Hematopoietic multipotent progenitor cell treated with erythropoietin and hydrocortisone succinate and interleukin-3 and kit ligand, for 4 days (in vitro differentiated cells): ENCODE measurements at regions not wholly inside any gene's neighbourhood (a gene's known extent, or its start where the extent isn't known, plus 50 kb on each side); places are given as distances from the start of the nearest gene placed in this dataset.

Source experiments
- DNase-seq: peaks from one replicate; pipeline ENCODE4 v3.0.0-alpha.2; 2015

DNA sequence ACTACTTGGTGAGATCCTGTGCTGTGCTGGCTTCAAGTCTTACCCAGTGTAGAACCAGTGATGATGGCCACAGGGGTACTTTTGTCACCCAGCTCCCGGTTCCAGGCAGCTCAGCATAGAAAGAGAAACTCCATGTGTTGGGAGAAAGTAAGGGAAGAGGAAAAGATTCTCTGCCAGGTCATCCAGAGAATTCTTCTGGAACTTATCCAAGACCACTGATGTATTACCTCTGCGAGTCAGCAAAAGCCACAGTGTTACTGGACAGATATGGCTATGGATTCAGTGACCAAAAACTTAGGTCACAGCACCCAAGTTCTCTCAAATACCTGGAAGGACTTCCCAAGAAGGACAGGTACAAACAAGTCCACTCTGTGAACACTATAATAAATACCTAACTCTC is 399.5 kb upstream of the MIR17HG start:
- no peak for DNase-seq

DNA sequence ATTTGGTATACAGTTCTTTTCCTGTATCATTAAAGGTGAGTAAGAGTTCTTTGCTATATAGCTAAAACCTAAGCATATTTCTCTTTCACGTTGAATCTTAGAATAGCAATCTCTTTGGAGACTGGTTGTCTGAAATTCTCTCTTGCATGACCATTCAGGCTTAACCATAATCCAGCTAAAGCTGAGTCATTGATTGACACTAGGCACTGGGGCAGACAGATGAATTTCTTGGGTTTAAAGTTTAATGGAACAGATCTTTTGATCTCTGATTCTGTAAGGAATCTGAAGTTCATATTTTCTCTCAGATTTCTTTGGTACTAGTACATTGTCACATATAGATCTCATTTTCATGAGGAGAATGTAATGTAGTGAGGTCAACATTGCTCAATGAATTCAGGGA is 397.3 kb upstream of the MIR17HG start:
- DNase-seq, result no peak

DNA sequence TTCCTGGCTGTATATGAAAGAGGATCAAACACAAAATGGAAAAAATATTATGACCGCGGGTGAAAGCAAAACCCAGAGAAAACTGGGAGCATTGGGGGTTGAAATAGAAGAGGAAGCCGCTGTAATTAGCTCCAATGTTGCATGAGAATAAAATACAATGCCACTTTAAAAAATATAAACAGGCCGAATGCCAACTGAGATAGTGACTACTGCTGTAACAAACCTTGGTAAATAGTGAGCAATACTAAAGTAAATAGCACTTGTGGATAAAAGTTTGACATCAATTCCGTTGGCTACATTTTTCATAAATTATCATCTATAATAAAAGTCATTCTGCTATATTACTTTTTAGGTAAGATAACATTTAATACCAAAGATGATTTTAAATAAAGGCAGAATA is 395.8 kb upstream of the MIR17HG start:
- DNase-seq, result no peak

DNA sequence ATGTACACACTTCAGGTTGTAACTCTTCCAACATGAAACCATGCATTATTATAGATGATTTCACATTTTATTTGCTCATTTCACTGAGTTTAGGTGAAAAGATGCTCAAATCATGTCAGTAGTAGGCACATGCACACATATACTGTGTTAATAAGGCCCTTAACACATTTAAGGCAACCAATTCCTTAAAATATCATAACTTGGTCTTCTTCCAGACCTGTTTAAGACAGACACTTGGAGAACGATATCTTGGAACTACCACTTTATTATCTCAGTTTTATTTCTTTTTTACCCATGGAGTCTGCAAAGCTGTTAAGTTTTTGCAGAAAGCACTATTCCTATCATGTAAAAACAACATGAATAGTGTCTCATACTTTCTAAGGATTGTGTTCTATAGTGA is 395.2 kb upstream of the MIR17HG start:
- DNase-seq, result no peak

DNA sequence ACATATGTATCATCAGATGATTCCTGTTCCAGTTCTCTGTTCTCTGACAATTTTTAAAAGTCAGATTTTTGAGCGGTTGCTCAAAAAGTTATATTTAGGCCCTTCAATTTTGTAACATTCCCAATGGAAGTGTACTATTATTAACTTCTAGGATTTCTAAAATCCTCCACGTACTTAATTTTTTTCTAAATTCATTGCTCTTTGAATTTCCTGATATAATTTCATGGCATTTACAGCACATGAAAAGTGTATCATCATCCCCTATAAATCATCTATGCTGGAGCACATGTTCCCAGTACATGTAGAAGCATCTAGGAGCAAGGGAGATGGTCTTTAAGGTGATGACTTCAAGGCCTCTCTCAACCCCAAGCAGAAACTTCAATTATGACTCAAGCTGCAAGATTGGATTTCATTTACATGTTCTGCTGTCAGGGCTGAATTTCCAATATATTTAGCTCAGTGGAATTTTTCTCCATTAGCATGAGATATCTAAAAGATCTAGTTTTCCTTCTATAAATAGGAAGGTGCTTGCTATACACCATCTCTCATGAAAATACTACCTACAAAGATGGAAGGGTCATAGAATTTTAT is 392.8 kb upstream of the MIR17HG start:
- no peak for DNase-seq

DNA sequence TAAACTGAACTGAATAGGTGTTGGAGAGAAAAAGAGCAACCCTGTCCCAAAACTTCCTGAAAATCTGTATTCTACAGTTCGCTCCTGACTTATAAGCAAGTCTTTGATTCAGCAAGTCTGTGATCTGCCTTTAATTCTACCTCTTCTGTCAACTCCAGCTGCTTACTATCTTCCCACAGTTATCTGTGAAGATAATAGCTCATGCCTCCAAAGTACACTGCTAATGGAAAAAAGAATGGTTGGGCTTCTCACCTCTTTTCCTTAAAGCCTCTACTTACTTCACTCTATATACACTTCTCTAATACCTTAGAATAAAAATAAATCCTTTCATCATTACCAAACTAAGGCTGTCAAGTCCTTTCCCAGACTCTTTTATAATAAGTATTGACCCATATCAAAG is 391.5 kb upstream of the MIR17HG start:
- DNase-seq, result no peak

DNA sequence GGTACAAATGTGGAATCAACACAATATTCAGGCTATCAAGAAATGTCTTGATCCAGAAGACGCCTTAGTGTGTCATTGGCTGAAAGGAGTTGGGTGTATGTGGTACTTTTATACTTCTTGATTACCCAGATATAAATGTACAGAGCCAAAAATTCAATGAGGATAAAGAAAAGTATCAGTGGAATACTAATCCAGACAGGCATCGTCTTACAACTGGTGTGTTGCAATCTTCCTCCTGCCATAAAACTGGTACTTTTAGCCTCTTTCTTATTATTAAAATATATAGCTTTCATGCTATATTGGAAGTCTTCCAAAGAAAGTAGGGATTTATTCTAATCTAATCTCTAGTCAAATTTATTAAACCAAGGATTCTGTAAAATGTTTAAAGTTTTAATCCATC is 388.6 kb upstream of the MIR17HG start:
- no peak for DNase-seq

DNA sequence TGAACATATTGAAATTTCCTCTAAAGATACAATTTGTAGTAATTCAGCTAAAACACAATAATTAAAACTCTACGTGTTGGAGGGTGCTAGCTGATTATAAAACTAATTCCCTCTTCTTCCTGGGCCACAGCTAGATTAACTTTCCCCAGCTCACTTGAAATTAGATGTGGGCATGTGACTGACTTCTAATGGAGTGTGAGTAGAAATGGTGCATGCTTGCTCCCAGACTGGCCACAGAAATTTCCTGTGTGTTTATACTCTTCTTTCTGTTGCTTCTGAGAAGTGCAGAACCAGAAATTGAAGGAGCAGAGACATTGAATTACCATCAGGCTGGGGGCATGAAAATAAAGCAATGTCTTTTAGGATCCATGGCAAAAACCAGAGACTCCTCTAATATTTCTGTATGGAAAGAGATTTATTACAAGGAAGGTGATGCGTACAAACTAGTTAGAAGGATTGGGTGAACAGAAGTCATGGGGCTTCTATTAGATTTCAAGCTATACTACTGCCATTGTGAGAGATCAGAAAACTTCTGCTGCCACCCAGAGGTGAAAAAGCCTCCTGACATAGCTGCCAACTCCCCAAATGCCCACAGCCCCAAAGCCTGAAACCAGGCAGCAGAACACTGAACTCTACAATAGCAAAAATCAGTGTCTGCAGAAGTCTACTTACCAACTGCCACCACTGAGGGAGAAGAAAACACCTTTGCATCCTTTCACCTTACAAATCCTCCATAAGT is 379.2 kb upstream of the MIR17HG start:
- DNase-seq, result peak; percentile 58

DNA sequence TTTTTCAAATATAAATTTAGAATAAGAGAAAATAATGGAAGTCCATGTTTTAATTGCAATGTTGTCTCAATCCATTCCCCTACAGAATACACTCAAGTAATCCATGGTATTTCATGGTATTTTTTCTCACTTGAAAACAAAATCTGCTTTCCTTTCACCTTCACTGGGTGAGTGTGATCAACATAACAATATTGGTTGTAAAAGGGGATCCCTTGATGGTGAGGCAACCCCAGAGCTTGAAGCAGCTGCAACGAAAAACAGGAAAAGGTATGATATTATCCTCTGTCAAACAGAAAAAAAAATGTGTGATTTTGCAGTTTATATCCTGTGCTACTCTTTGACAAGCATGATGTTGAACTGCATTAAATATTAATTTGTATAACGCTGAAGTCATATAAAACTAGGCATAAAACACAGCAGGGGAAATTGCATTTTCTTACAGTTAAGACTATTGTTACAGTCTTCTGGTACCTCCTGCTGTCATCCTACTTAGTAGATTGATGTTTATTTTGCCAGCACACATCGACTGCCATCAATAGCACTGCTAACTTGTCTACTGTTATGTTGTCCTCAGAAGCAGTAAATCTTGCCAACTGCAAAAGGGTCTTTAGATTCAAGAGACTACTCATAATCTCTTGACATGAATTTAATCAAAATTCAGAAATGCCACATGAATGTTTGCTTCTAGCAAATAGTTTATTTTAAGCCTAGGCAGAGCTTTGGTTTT is 373.1 kb upstream of the MIR17HG start:
- DNase-seq, result no peak

DNA sequence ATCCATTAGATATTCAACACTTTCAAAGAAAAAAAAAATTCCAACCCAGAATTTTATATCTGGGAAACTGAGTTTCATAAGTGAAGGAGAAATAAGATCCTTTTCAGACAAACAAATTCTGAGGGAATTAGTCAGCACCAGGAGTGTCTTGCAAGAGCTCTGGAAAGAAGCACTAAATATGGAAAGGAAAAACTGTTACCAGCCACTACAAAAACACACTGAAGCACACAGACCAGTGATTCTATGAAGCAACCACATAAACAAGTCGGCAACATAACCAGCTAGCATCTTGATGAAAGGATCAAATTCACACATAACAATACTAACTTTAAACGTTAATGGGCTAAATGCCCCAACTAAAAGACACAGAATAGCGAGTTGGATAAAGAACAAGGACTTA is 368.4 kb upstream of the MIR17HG start:
- no peak for DNase-seq

DNA sequence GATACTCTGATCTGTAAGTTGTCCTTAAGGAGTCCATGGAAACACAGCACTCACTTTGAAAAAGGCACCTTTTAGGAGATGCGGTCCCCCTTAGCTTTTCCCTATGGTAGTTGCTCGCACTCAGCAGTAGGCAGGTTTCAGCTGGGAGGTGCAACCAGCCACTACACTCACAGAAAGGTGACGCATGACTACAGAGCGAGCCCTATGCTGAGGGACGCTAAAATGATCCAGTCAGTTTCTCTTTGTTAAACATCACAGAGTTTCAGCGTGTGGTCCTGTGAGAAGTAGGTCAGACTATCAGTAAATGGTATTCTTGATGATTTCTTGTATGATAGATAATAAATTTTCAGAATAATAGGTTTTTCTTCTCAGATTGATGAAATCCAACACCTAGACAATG is 362.7 kb upstream of the MIR17HG start:
- no peak for DNase-seq

DNA sequence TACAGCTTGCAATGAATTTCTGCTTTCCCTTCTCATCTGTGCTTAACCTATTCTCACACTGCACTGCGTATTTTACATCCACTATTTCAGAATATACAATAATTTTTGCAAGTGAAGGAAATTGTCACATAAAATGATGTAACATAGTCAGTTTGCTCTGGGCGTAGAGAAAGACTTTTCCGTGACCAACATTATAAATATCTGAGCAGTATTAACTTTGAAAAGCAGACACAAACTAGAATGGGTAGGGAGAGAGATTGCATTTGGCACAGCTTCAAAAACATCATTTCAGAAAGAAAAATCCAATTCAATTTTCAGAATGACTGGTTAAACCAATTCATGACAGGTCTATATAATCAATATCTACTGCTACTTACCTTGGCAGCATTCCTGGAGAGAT is 352.5 kb upstream of the MIR17HG start:
- no peak for DNase-seq

DNA sequence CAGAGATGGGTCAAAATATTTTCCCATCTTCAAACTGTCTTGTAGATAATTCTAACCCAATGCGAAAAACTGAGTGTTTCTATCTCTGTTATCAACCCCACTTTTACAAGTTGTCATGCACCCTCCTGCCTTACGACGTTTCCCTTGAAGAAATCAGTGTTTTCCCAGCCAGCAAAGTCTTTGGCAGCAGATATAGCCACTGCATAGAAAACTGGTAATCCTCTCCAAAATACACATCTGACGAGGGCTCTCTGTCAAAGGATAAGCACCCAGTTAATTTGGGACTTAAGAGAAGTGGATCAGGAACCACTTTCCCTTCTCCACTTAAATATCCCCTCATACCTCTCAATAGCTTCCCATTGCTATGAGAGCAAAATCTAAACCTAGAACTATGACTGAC is 351.9 kb upstream of the MIR17HG start:
- no peak for DNase-seq

DNA sequence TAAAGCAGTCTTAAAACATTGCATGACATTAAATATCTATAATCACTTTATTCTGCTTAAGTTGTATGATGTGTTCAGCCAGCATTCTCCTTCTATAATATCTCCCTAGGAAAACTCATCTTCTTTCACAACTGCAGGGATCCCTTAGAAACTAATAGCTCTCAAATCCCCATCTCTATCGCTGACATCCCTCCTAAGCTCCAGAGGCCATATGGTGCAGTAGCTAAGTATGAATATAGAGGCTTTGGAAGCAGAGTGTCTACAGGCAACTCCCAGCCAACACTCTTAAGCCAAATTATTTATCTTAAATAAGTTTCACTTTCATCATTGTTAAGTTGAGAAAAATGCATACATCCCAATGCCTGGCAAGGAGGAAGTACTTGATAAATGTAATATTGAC is 349.5 kb upstream of the MIR17HG start:
- no peak for DNase-seq

DNA sequence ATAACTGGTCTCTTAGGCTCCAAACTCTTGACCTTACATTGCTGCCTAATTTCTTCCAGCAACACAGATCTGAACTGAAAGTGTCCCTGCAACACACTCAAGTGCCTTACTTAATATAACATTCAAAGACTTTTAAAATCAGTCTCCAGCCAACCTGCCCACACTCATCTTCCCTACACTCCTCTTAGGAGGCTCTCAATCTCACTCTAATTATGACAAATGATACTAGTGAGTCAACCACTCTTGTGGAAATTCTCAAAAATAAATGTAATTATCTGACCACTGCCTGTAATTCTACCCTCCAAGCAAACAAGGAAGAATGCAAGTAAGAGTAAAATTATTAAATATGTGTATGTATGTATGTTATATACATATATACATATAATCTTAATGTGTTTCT is 348.1 kb upstream of the MIR17HG start:
- no peak for DNase-seq

DNA sequence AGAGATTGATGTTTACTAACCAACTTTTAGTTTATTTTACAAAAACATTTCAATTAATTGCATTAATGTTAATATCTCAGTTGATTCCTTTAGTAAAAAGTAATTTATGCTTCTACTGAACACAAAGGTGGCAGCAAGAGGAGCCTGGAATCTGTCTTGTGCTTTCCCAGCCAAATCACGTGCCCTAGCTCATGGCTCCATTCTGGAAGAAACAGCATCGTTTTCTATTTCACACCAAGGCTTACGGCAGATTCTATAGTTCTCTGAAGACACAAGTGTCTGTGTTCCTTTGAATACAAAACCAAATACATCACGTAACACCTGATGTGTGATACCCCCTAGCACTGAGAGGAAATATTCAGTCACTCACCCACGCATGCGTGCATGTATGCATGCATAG is 346.1 kb upstream of the MIR17HG start:
- DNase-seq, result no peak

DNA sequence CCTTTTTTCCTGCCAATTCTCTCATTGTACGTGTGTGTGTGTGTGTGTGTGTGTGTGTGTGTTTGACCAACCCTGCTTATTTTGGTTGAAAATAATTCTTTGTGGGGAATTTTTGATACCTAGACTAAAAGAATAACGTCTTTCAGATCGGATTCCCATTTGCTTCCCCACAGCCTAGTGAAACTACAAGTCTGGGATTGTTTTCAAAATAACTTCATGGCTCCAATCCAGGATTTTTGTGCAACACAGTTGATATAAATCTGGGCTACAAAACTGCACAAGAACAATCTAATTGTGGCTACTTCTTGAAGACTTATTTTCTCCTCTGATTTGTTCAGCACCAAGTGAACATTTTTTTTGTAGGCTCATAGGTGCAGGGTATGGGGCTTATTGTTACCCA is 332.8 kb upstream of the MIR17HG start:
- no peak for DNase-seq

DNA sequence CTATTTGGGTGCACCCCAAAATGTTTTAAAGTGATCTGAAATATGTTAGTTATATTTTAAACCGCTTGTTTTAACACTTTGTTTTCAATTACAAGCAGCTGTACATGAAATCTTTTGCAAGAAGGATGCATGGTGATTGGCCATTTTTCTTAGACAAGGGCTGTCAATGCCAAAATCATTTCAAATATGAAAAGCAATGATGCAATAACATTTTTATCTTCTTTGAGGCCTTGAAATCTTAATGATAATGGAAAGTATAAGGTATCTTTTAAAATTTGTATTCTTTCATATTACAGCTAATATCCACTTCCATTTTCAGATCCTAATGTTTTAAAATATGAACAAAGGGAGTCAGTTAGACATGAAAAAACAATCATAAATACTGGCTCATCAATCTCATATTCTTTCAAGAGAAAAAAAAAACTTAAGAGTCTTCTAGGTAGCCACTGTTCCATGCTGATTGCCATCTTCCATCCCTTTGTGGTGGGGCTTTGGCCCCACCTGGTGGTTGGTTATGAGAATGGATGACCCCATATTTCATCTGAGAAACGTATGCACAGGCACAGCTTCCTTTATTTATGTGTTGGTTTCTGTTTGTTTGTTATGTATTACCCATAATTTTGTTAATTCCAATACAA is 330.3 kb upstream of the MIR17HG start:
- peak; percentile 82 for DNase-seq

DNA sequence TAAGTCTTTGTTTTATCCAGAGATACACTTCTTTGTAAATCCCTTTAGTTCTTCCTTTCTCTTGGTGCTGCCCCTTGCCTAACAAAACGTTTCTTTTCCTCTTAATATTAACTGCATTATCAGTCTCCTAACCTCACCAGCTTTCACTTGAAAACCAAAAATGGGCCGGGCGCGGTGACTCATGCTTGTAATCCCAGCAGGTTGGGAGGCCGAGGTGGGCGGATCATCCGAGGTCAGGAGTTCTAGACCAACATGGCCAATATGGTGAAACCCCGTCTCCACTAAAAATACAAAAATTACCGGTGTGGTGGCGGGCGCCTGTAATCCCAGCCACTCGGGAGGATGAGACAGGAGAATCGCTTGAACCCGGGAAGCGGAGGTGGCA is 329.8 kb upstream of the MIR17HG start:
- DNase-seq, result peak; percentile 80

DNA sequence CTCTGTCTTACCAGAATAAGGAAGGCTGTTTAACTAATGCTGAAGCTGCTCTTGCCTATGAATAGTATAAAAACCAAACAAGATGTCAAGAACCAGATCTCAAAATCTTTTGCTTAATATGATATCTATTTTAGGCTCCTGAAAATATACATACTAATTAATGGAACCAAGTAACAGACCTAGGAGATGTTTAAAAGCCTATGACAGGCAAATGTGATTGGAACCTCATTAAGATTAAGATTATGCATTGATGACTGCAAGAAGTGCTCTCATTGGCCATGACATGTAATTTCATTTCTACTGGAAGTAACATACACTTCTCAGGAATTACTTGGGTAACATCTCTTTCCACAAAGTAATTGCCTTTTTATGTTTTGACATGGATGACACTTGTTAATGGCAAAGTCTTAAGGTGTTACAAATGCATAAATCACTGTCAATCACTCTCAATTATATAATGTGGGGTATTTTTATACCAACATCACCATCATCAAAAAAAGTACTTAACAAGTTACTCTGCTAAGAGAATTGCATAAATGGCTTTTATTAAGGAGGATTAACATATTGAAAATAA is 326.9 kb upstream of the MIR17HG start:
- DNase-seq, result no peak

DNA sequence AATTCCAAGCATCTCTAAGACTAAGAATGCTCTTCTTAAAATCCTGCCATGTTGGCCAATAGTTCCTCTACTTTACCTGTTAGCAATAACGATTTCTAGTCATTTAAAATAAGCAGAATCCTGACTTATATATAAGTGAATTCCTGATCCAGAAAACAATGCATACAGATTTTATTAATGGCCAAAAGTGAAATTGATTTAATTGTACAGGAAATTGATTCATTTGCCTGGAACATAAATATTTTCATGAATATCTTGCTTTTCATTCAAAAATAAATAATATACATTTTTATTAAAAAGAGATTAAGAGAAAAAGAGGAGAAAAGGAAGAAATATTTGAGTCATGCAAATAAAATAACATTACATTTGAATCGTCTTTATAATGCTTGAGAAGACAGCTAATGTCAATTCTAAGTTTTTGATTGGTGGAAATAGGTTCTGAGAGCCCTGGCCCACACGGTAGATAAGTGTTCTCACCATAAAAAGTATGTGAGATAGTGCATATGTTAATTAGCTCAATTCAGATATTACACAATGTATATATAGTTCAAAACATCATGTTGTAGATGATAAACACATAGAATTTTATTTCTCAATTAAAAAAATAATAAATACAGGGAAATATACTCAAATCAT is 323.2 kb upstream of the MIR17HG start:
- DNase-seq, result no peak

DNA sequence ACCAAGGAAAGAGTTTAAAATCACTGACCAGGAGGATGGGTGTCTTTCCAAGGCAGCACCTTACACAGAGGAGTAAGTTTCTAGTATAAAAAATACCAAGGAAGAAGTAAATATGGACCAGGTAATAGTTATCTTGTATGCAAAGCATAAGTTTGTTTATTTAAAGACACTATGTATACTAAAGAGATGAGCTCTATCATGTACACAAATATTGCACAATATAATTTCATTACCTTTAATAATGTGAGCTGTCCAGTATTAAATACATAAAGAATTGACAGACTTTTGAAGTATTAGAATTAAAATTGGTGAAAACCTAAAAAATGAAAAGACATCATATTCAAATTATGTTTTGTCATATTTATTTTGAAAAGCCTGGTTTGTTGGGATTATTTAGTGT is 322.0 kb upstream of the MIR17HG start:
- no peak for DNase-seq

DNA sequence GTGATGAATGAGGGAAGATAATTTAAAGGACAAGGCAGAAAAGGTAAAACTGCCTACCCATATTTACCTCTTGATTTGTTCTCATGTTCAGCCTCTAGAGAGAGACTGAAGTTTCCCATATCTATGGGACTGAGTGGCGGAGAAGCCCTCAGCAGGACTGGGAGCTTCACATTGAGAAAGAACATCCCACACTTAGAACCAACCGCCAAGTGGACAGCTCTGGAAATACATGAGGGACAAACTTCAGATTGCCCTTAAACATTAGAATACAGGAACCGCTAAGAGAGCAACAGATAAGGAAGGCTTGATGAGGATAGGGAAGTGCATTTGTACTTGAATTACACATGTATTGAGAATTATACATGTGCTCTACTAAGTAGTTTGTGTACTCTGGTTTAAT is 316.0 kb upstream of the MIR17HG start:
- DNase-seq, result peak; percentile 35
